HG03432 (cell line): ENCODE measurements at regions not wholly inside any gene's neighbourhood (a gene's known extent, or its start where the extent isn't known, plus 50 kb on each side); places are given as distances from the start of the nearest gene placed in this dataset.
"Not testable (repeated sequence)": the region's sequence is repeated elsewhere in the genome, so short reads cannot be mapped to it uniquely, and the experiment has no call there.

Source experiments
- ATAC-seq: cut with Tn5 transposase; IDR thresholded peaks from one replicate; pipeline ENCODE4 v1.9.1; 2021; ENCODE audit warnings: mild to moderate bottlenecking, moderate library complexity; ENCODE audit not compliant: unreplicated experiment

DNA sequence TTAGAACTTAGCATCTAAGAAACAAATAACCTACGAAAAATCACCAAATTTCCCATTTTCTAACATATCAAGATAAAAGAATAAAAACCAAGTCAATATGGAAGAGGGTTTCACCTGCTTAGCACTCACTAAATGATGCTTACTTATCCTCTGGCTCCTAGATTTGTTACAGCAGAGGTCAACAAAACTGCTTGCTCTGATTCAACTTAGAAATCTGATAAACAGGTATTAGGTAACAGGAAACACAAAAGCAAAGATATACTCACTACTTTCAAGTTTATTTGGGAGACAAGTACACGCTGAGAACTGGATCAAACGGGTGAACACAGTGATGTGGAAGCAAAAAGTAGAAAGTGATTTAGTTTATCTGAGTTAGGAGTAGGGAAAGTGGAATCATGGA, 235.7 kb upstream of the TARS1 start:
- ATAC-seq: no peak

DNA sequence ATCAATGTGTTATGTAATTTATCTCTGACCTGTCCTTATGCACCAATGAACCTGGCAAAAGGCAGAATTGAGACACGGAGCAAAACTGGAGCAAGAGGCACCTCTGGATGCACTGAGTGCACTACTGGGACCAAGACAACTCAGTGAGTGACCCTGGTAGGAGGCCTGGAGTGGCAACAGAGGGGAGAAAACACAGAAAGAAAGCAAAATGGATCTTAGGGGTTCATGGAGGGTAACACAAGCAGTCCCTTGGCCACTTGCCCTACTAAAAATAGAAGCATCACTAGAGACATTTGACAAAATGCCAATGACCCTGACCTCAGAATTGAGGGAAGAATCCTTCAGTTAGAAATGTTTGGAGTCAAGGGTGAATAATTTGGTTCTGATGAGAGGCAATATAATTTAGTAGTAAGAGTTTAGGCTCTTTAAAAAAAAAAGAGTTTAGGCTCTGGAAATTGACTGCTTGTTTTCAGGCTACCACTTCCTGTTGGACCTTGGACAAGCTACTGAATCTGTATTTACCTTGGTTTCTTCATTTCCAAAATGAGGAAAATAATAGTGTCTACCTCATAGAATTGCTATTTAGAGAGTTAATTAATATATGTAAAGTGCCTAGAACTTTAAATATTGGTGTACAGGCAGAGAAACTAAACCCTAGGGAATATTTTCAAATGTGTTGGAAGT, 234.9 kb upstream of the TARS1 start:
- no peak for ATAC-seq

GRCh38 chr5:33206962-33207506, 233.7 kb upstream of the TARS1 start:
- no peak for ATAC-seq

DNA sequence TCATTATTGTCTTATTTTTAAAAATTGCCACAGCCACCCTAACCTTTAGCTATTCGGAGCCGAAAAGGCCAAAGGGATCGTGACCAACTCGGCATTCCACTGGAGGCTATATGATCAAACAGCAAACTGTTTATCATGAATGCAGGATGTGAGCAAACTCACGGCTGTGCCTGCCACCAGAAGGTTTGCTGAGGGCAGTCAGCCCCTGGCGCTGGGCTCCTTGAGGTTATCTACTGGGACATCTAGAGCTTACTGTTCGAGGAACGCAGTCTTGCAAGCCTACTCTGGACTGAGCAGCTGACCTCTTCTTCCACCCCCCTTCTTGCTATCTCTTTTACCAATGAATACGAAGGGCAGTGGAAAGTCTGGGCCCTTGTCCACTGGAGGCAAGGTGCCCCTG, 231.5 kb upstream of the TARS1 start:
- no peak for ATAC-seq

DNA sequence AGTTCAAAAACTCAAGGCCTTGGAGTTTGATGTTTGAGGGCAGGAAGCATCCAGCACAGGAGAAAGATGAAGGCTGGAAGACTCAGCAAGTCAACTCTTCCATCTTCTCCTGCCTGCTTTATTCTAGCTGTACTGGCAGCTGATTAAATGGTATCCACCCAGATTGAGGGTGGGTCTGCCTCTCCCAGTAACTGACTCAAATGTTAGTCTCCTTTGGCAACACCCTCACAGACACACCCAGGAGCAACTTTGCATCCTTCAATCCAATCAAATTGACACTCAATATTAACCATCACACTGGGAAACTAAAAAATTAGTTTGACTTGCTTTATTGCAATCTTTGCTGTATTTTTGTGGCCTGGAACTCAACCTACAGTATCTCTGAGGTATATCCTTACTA, 230.5 kb upstream of the TARS1 start:
- ATAC-seq: not testable (repeated sequence)

GRCh38 chr5:33210978-33211377, 229.8 kb upstream of the TARS1 start:
- ATAC-seq: no peak

GRCh38 chr5:33212439-33212838, 228.3 kb upstream of the TARS1 start:
- no peak for ATAC-seq

DNA sequence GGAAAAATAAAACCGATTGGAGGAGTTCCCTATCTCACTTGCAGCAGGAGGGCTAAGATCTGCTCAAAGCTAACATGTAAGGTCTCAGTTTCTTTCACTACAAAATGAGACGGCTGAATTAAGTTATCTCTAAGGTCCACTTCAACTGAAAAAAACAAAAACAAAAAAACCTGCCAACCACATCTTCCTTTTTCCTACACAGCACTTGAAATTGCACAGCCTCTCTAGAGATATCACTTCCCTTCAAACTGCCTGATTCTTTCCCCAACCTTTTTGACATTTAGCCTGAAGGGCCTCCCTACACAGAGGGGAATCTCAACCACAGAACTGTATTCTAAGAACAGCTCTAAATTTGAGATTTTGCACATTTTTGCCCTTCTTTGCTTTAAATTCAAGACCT, 227.9 kb upstream of the TARS1 start:
- no peak for ATAC-seq

DNA sequence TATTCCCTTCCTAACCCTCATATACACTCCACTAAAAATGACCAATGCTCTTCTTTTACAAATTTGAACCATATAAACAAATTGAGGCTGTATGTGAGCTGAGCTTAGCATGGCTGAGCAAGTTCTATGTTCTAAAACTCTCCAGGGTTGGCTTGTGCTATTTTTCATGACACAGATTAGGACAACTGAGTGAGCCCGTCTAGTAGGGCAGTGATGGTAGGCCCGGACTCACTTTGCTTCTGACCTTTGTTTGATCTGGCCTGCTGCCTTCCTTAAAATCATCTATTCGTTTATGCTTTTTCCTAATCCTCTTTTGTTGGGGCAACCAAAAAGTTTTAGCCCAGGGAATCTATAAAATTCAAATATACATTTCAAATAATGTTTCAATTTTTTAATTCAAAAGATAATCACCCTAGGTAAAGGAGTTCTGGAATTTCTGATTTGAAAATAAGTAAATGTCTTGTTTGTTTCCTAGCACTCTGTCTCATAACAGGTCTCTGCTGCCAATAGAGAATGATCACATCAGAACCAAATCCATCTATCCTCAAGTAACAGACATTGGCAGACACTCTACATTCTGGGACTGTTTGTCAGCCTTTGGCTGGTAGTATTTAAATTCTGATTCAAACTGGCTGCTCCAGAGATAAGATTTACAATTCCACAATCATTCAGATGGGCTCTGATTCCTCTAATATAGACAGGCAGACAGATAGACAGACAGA, 217.0 kb upstream of the TARS1 start:
- ATAC-seq: no peak

DNA sequence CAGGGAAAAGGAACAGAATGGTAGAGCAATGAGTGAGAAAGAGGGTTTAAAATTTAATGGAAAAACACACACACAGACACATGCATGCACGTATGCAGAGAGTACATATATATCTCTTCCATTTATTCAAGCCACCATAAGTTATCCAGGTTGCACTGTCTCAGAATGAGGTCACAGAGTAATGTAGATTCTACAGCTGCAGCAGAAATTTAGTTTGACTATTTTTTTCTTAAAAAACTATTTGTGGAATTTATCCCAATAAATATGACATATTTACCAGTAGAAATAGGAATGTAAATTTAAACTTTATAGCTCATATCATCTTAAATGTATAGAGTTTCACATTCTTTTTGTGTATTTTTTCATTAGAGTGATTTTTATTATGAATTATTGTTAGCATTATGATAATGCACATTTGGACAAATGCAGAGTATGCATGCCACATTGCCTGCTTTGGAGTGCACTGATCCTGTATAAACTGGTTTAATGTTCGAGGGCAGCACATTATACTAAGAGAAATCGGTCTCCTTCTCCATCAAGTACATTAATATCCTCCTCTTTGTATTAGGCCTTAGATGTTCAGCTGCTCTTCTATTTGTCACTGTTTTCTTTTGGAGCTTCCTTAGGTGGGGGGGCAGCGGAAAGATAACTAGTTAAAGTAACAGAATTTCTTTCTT, 216.3 kb upstream of the TARS1 start:
- ATAC-seq: no peak

- no peak for ATAC-seq
Observed at GRCh38 chr5:33227247-33227646, 213.5 kb upstream of the TARS1 start.

DNA sequence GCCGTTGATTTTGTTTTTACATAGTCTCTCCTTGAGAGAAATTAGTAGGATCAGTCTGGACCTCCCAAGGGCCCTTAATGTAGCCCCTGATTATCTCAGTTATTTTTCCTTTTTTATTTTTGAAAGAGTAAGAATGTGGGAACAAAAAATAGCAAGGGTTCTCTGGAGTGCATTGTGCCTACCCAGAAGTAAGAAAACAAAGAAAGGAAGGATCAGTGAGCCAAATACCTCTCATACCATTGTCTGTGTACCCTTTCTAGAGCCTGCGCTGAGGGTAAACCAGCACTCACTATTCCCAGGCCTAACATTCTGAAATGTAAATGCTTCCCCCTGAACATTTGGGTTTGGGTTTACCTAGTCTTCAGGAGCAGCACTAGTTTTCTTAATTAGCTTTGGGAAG, 213.0 kb upstream of the TARS1 start:
- ATAC-seq: no peak

- ATAC-seq: no peak
Observed at GRCh38 chr5:33228149-33228548, 212.6 kb upstream of the TARS1 start.

GRCh38 chr5:33229216-33229615, 211.5 kb upstream of the TARS1 start:
- ATAC-seq: no peak

GRCh38 chr5:33230467-33231078, 210.2 kb upstream of the TARS1 start:
- ATAC-seq: no peak

DNA sequence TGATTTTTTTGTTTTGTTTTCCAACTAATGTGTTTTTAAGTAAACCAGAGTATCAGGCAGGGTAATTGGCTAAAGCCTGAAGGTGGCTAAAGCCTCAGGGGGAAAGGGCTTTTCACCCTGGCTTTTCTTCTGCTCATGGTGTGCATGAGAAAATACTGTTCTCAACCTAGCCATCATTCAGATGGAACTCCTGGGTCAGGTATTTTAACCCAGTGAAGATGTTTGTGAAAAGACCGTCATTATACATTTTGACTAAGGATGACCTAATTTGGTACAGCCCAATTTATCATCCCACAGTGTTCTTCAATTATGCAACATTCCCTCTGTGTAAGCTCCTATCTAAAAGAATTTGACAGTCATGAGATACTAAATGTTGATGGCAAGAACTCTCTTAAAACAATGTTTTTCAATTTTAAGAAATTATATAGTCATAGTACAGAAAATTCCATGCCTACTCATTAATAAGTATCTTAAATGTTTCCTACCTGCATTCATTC, 209.5 kb upstream of the TARS1 start:
- no peak for ATAC-seq

- no peak for ATAC-seq
Observed at GRCh38 chr5:33231935-33232334, 208.8 kb upstream of the TARS1 start.

DNA sequence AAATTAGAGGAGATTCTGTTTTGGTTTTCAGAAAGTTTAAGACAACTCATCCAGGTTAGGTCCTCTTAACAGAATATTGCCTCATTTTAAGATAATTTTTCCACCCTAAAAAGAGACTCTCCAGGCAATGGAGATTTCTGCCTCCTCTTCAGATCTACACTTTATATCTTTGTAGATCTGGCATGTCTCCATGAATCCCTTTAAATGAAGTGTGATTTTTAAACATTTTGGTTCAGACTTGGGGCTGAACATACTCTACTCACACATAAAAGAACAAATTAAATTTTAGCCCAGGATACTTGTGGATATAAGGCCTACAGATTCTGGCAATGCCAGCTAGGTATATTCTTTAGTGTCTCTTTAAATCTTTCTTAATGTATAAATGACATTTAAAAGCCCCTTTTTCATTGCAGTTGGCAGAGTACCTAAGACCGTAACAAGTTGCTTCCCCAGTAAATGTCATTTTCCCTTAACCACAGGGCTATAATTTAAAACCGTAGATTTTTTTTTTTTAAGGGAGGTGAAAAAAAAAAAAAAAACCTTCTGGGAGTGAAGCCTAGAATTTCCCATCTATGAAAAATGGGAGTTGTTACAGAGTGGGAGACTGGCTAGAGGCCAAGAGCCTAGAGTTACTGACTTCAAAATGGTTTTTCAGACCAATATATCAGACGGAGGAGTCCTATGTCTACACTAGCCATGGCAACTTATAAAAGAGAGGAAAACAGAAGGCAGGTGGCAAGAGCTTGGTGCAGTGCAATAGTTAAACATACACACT, 207.8 kb upstream of the TARS1 start:
- no peak for ATAC-seq

- peak; percentile 7 for ATAC-seq
Observed at GRCh38 chr5:33235304-33235703, 205.5 kb upstream of the TARS1 start.

- peak; percentile 73 for ATAC-seq
Observed at GRCh38 chr5:33235824-33236223, 204.9 kb upstream of the TARS1 start.
